Testis (tissue), 2 donors: ENCODE measurements at regions not wholly inside any gene's neighbourhood (a gene's known extent, or its start where the extent isn't known, plus 50 kb on each side); places are given as distances from the start of the nearest gene placed in this dataset.

ENCODE experiments used
- POLR2A ChIP-seq: fragments of 450-650 bp; IDR thresholded peaks from one replicate; pipeline ENCODE4 v1.6.1; 2017; ENCODE audit warnings: antibody characterized with exemption, mild to moderate bottlenecking, moderate library complexity
- TF ChIP-seq, protein P1 (sequence below), 3 experiments: fragments of 450-650 bp in 2 of 3; fragments of 200-600 bp in 1 of 3; sonication (generic) in 1 of 3; IDR thresholded peaks; one replicate each; pipeline ENCODE4 v1.5.1; 2016 to 2019; ENCODE audit warnings: antibody characterized with exemption in 3 of 3, mild to moderate bottlenecking in 2 of 3, moderate library complexity in 1 of 3

- TF ChIP-seq, protein P1, sequence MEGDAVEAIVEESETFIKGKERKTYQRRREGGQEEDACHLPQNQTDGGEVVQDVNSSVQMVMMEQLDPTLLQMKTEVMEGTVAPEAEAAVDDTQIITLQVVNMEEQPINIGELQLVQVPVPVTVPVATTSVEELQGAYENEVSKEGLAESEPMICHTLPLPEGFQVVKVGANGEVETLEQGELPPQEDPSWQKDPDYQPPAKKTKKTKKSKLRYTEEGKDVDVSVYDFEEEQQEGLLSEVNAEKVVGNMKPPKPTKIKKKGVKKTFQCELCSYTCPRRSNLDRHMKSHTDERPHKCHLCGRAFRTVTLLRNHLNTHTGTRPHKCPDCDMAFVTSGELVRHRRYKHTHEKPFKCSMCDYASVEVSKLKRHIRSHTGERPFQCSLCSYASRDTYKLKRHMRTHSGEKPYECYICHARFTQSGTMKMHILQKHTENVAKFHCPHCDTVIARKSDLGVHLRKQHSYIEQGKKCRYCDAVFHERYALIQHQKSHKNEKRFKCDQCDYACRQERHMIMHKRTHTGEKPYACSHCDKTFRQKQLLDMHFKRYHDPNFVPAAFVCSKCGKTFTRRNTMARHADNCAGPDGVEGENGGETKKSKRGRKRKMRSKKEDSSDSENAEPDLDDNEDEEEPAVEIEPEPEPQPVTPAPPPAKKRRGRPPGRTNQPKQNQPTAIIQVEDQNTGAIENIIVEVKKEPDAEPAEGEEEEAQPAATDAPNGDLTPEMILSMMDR (IDR thresholded peaks at IDR 0.05) = no peak
- TF ChIP-seq POLR2A = no peak
Observed at GRCh38 chr3:75176937-75177336, 487.2 kb upstream of the FRG2C start.
